HEK293 (cell line): ENCODE measurements at regions not wholly inside any gene's neighbourhood (a gene's known extent, or its start where the extent isn't known, plus 50 kb on each side); places are given as distances from the start of the nearest gene placed in this dataset.

Source experiments
- CTCF ChIA-PET: fragments of 350-600 bp; formaldehyde crosslinking; extraction: SDS; loops from one replicate; lab custom pipeline; 2021; ENCODE audit warnings: antibody characterized with exemption; lab: Yijun Ruan, JAX
- POLR2A ChIA-PET: fragments of 300-600 bp; formaldehyde crosslinking; extraction: SDS; loops from one replicate; lab custom pipeline; 2020; ENCODE audit warnings: antibody characterized with exemption, inconsistent platforms; lab: Yijun Ruan, JAX
- H3K27ac ChIP-seq: fragments of 200-500 bp; sonication (Bioruptor generic); 2 replicates; pipeline ENCODE4 v1.5.1; 2014; ENCODE audit warnings: low read depth, low read length, control low read depth, inconsistent platforms; ENCODE audit errors: extremely low read depth
- H3K36me3 ChIP-seq, 2 experiments: fragments of 200-500 bp in 1 of 2; sonication (Bioruptor generic) in 1 of 2; 1 replicate in 1 of 2; 2 replicates in 1 of 2; pipeline ENCODE4 v1.5.1; 2014 to 2017; ENCODE audit warnings: inconsistent platforms in 2 of 2, low read length in 2 of 2; ENCODE audit not compliant: control insufficient read depth in 2 of 2, insufficient read depth in 1 of 2
- H3K4me1 ChIP-seq: fragments of 200-500 bp; sonication (Bioruptor generic); 2 replicates; pipeline ENCODE4 v1.5.1; 2014; ENCODE audit warnings: mild to moderate bottlenecking, low read length, inconsistent platforms; ENCODE audit not compliant: control insufficient read depth, insufficient read depth
- H3K4me3 ChIP-seq: 2 replicates; pipeline ENCODE4 v1.5.1; 2011; ENCODE audit warnings: low read depth, mild to moderate bottlenecking, control low read depth, low read length, moderate library complexity
- H3K9me3 ChIP-seq: fragments of 200-500 bp; sonication (Bioruptor generic); 2 replicates; pipeline ENCODE4 v1.5.1; 2014; ENCODE audit warnings: low read depth, low read length, inconsistent platforms; ENCODE audit not compliant: control insufficient read depth, insufficient read depth
- BCL11B ChIP-seq: fragments of 450-650 bp; formaldehyde crosslinking; IDR thresholded peaks from 2 replicates; pipeline ENCODE4 v1.5.1; 2016; ENCODE audit warnings: low read depth, missing biosample characterization, missing genetic modification characterization
- HOXD13 ChIP-seq: sonication (generic); formaldehyde crosslinking; IDR thresholded peaks from 2 replicates; pipeline ENCODE4 v1.8.0; 2022; ENCODE audit warnings: missing genetic modification reagents, borderline replicate concordance
- MZF1 ChIP-seq: fragments of 450-650 bp; formaldehyde crosslinking; IDR thresholded peaks from 2 replicates; pipeline ENCODE4 v1.5.1; 2017; ENCODE audit warnings: missing biosample characterization, missing genetic modification characterization, borderline replicate concordance
- PATZ1 ChIP-seq: fragments of 450-650 bp; formaldehyde crosslinking; IDR thresholded peaks from 2 replicates; pipeline ENCODE4 v1.5.1; 2016; ENCODE audit warnings: missing biosample characterization, missing genetic modification characterization
- TCF7L2 ChIP-seq: IDR thresholded peaks from 2 replicates; pipeline ENCODE4 v1.6.1; 2011; ENCODE audit warnings: low read depth, mild to moderate bottlenecking, inconsistent platforms, low read length, moderate library complexity, borderline replicate concordance
- ZFP37 ChIP-seq: fragments of 450-650 bp; formaldehyde crosslinking; IDR thresholded peaks from 2 replicates; pipeline ENCODE4 v1.5.1; 2016; ENCODE audit warnings: missing biosample characterization, missing genetic modification characterization
- ZIC2 ChIP-seq: fragments of 450-650 bp; formaldehyde crosslinking; IDR thresholded peaks from 2 replicates; pipeline ENCODE4 v1.5.1; 2016; ENCODE audit warnings: missing biosample characterization, missing genetic modification characterization
- ZNF155 ChIP-seq: fragments of 450-650 bp; formaldehyde crosslinking; IDR thresholded peaks from 2 replicates; pipeline ENCODE4 v1.5.1; 2016; ENCODE audit warnings: missing biosample characterization, missing genetic modification characterization
- ZNF214 ChIP-seq: fragments of 450-650 bp; formaldehyde crosslinking; IDR thresholded peaks from 2 replicates; pipeline ENCODE4 v1.5.1; 2017; ENCODE audit warnings: missing biosample characterization, mild to moderate bottlenecking, missing genetic modification characterization, borderline replicate concordance
- ZNF23 ChIP-seq: fragments of 450-650 bp; formaldehyde crosslinking; IDR thresholded peaks from 2 replicates; pipeline ENCODE4 v1.5.1; 2016; ENCODE audit warnings: missing biosample characterization, missing genetic modification characterization, borderline replicate concordance
- ZNF248 ChIP-seq: fragments of 450-650 bp; formaldehyde crosslinking; IDR thresholded peaks from 2 replicates; pipeline ENCODE4 v1.5.1; 2017; ENCODE audit warnings: missing biosample characterization, missing genetic modification characterization
- ZNF266 ChIP-seq: fragments of 450-650 bp; formaldehyde crosslinking; IDR thresholded peaks from 2 replicates; pipeline ENCODE4 v1.5.1; 2016; ENCODE audit warnings: missing biosample characterization, missing genetic modification characterization, low read depth
- ZNF341 ChIP-seq: fragments of 450-650 bp; formaldehyde crosslinking; IDR thresholded peaks from 2 replicates; pipeline ENCODE4; 2016; ENCODE audit warnings: low read depth, missing biosample characterization, missing genetic modification characterization
- ZNF394 ChIP-seq: fragments of 450-650 bp; formaldehyde crosslinking; IDR thresholded peaks from 2 replicates; pipeline ENCODE4 v1.5.1; 2016; ENCODE audit warnings: missing biosample characterization, missing genetic modification characterization, mild to moderate bottlenecking, moderate library complexity, borderline replicate concordance
- ZNF426 ChIP-seq: fragments of 450-650 bp; formaldehyde crosslinking; IDR thresholded peaks from 2 replicates; pipeline ENCODE4 v1.5.1; 2017; ENCODE audit warnings: missing biosample characterization, missing genetic modification characterization, mild to moderate bottlenecking, inconsistent platforms, moderate library complexity
- ZNF560 ChIP-seq: fragments of 450-650 bp; formaldehyde crosslinking; IDR thresholded peaks from 2 replicates; pipeline ENCODE4 v1.5.1; 2017; ENCODE audit warnings: missing biosample characterization, missing genetic modification characterization, borderline replicate concordance
- ZNF596 ChIP-seq: fragments of 450-650 bp; IDR thresholded peaks from 2 replicates; pipeline ENCODE4 v1.5.0; 2018; ENCODE audit warnings: missing biosample characterization, mild to moderate bottlenecking, missing genetic modification characterization, moderate library complexity
- ZNF658 ChIP-seq: fragments of 450-650 bp; formaldehyde crosslinking; IDR thresholded peaks from 2 replicates; pipeline ENCODE4; 2016; ENCODE audit warnings: missing biosample characterization, missing genetic modification characterization
- ZNF785 ChIP-seq: fragments of 450-650 bp; formaldehyde crosslinking; IDR thresholded peaks from 2 replicates; pipeline ENCODE4 v1.5.1; 2016; ENCODE audit warnings: missing biosample characterization, missing genetic modification characterization
- ZNF792 ChIP-seq: fragments of 450-650 bp; formaldehyde crosslinking; IDR thresholded peaks from 2 replicates; pipeline ENCODE4 v1.5.1; 2016; ENCODE audit warnings: missing biosample characterization, missing genetic modification characterization

DNA sequence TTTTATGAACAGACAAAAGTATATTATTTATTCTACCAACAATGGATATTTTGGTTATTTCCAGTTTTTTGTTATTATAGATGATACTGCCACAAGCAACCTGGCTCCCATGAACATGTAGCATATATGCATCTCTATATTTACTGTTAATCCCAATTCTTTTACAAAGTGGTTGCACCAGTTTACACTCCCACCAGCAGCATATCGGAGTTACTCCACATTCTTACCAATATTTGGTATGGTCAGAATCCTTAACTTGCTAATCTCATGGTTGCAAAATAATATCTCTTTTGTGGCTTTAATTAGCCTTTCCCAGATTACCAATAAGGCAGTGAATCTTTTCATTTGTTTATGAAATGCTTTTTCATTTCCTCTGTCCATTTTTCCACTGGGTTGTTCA lies 137.6 kb upstream of the CDYL start (continued):
- TF ChIP-seq ZFP37 (no peak), ZIC2 (tag by site-specific recombination) (no peak), ZNF792 (tag by site-specific recombination) (no peak)

DNA sequence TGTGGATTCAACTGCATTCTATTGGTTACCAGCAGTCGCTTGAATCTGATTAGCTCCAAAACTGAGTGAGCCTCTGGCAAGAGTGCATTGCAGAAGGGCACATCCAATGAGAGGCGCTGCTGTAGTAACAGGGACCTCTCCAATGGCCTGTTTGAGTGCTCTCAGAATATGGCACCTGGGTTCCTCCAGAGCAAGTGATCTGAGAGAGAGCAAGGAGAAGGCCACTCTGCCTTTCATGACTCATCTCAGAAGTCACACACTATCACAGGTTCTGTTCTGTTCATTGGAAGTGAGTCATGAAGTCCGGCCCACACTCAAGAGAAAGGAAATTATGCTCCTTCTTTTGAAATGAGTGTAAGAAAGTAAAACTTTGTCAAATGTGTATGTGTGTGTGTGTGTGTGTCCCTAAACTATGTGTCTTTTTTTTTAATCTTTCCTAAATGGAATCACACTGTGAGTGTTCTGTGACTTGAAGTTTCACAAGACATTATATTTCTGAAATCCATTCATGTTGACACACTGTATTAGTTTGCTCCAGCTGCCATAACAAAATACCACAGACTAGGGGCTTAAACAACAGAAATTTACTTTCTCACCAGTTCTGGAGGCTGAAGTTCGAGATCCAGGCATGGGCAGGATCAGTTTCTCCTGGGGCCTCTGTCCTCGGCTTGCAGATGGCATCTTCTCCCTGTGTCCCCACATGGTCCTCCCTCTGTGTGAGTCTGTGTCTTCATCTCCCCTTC lies 138.3 kb upstream of the CDYL start:
- TF ChIP-seq ZNF596 (no peak), ZNF155 (no peak), HOXD13 (no peak), ZNF214 (tag by site-specific recombination) (no peak), ZNF658 (tag by site-specific recombination) (no peak), TCF7L2 (no peak), ZNF23 (tag by site-specific recombination) (no peak), MZF1 (tag by site-specific recombination) (no peak), ZNF560 (tag by site-specific recombination) (no peak), ZNF341 (tag by site-specific recombination) (no peak), ZNF266 (tag by site-specific recombination) (no peak), ZNF248 (tag by site-specific recombination) (no peak)
- TF ChIP-seq, all 188 proteins: peak for 0
- Histone ChIP-seq H3K36me3 (no peaks in the 10 kb centered on the region), H3K27ac (no peak overlapping the region), H3K4me1 (no peaks in the 10 kb centered on the region), H3K4me3 (no peak overlapping the region), H3K9me3 (no peaks in the 10 kb centered on the region)
- ChIA-PET POLR2A (no interaction called here), CTCF (interaction anchor here (0.7 kb wide), 1 partner anchor 266 kb away, joined by 3 read pairs; no protein-coding TSS in a partner anchor)

- CTCF ChIA-PET = interaction anchor here (1.1 kb wide), 2 partner anchors 9 to 67 kb away, joined by 3 to 5 read pairs; no protein-coding TSS in a partner anchor
- no peaks in the 10 kb centered on the region for H3K36me3 ChIP-seq
- no peaks in the 10 kb centered on the region for H3K9me3 ChIP-seq
- no peak overlapping the region for H3K4me3 ChIP-seq
- H3K27ac ChIP-seq = no peak overlapping the region
- no peaks in the 10 kb centered on the region for H3K4me1 ChIP-seq
- POLR2A ChIA-PET = no interaction called here
- no peak for TF ChIP-seq ZNF426 (tag by site-specific recombination)
- no peak for TF ChIP-seq PATZ1 (tag by site-specific recombination)
- TF ChIP-seq BCL11B (tag by site-specific recombination) = no peak
- no peak for TF ChIP-seq TCF7L2
- no peak for TF ChIP-seq ZNF394 (tag by site-specific recombination)
- TF ChIP-seq ZNF785 (tag by site-specific recombination) = no peak
- no peak for TF ChIP-seq ZNF23 (tag by site-specific recombination)
These were observed 139.4 kb upstream of the CDYL start for GRCh38 chr6:4636881-4637224.
